Right atrium auricular region (tissue), 2 donors: ENCODE measurements at regions not wholly inside any gene's neighbourhood (a gene's known extent, or its start where the extent isn't known, plus 50 kb on each side); places are given as distances from the start of the nearest gene placed in this dataset.

Source experiments
- DNase-seq: peaks from one replicate; pipeline ENCODE4 v3.0.0-alpha.2; 2019; ENCODE audit warnings: low spot score
- H3K27ac ChIP-seq, 2 donors: fragments of 200-600 bp; sonication (generic); 1 replicate in 1 of 2; 2 replicates in 1 of 2; pipeline ENCODE4 v1.5.1; 2016 to 2019
- H3K27me3 ChIP-seq, 2 donors: fragments of 200-600 bp; sonication (generic); one replicate each; pipeline versions ENCODE4 v1.5.1 to v1.6.0; 2017 to 2019
- H3K36me3 ChIP-seq: fragments of 200-600 bp; sonication (generic); one replicate; pipeline ENCODE4 v1.5.1; 2016
- H3K4me1 ChIP-seq, 2 donors: fragments of 200-600 bp; sonication (generic); one replicate each; pipeline versions ENCODE4 v1.5.1 to v1.6.0; 2017 to 2019
- H3K4me3 ChIP-seq, 2 donors: fragments of 200-600 bp; sonication (generic); 1 replicate in 1 of 2; 2 replicates in 1 of 2; pipeline ENCODE4 v1.5.1; 2017 to 2019; ENCODE audit warnings: mild to moderate bottlenecking in 1 of 2, moderate library complexity in 1 of 2
- H3K9me3 ChIP-seq, 2 donors: fragments of 200-600 bp; sonication (generic); one replicate each; pipeline ENCODE4 v1.5.1; 2019
- CTCF ChIP-seq, 2 donors: fragments of 200-600 bp; sonication (generic); IDR thresholded peaks; one replicate each; pipeline ENCODE4 v1.5.1; 2019; ENCODE audit warnings: antibody characterized with exemption in 2 of 2

- H3K36me3 ChIP-seq, result no peaks in the 10 kb centered on the region
- TF ChIP-seq CTCF (IDR thresholded peaks at IDR 0.05), result no peak
- peaks cover 0 to 18% of the 10 kb centered on the region in 2 donors for H3K4me1 ChIP-seq
- no peak for DNase-seq
- H3K27me3 ChIP-seq, result no peaks in the 10 kb centered on the region
- H3K4me3 ChIP-seq, result no peak overlapping the region
- H3K9me3 ChIP-seq, result no peaks in the 10 kb centered on the region
- no peak overlapping the region for H3K27ac ChIP-seq
Observed at GRCh38 chr1:185537596-185537995, 196.6 kb upstream of the HMCN1 start.

GRCh38 chr1:185536165-185536920 is 197.8 kb upstream of the HMCN1 start:
- no peaks in the 10 kb centered on the region for H3K27me3 ChIP-seq

GRCh38 chr1:185535621-185536020 is 198.6 kb upstream of the HMCN1 start:
- DNase-seq, result no peak
- Histone ChIP-seq H3K4me1 (peaks cover 0 to 18% of the 10 kb centered on the region in 2 donors), H3K4me3 (no peak overlapping the region), H3K27me3 (no peaks in the 10 kb centered on the region), H3K27ac (no peak overlapping the region), H3K9me3 (no peaks in the 10 kb centered on the region), H3K36me3 (no peaks in the 10 kb centered on the region)
- TF ChIP-seq CTCF (IDR thresholded peaks at IDR 0.05), result no peak

More at GRCh38 chr1:185536165-185536920, 197.8 kb upstream of the HMCN1 start:
- TF ChIP-seq CTCF (IDR thresholded peaks at IDR 0.05), result no peak
- no peak overlapping the region for H3K4me3 ChIP-seq
- no peak overlapping the region for H3K27ac ChIP-seq
- H3K4me1 ChIP-seq, result peaks cover 0 to 18% of the 10 kb centered on the region in 2 donors
- no peak for DNase-seq
- no peaks in the 10 kb centered on the region for H3K9me3 ChIP-seq
- H3K36me3 ChIP-seq, result no peaks in the 10 kb centered on the region

- no peaks in the 10 kb centered on the region for H3K9me3 ChIP-seq
- H3K36me3 ChIP-seq, result no peaks in the 10 kb centered on the region
- peaks cover 0 to 18% of the 10 kb centered on the region in 2 donors for H3K4me1 ChIP-seq
- no peak for DNase-seq
- no peak overlapping the region for H3K27ac ChIP-seq
- H3K4me3 ChIP-seq, result no peak overlapping the region
- no peak for TF ChIP-seq CTCF (IDR thresholded peaks at IDR 0.05)
- H3K27me3 ChIP-seq, result no peaks in the 10 kb centered on the region
Observed at GRCh38 chr1:185534801-185535200, 199.4 kb upstream of the HMCN1 start.

GRCh38 chr1:185533596-185533995 is 200.6 kb upstream of the HMCN1 start:
- H3K4me3 ChIP-seq, result no peak overlapping the region
- H3K27me3 ChIP-seq, result no peaks in the 10 kb centered on the region
- H3K27ac ChIP-seq, result peak overlapping the region in 1 of 2 donors; percentile 19
- H3K4me1 ChIP-seq, result peaks cover 0 to 18% of the 10 kb centered on the region in 2 donors
- H3K36me3 ChIP-seq, result no peaks in the 10 kb centered on the region
- no peak for TF ChIP-seq CTCF (IDR thresholded peaks at IDR 0.05)
- DNase-seq, result no peak
- H3K9me3 ChIP-seq, result no peaks in the 10 kb centered on the region

- no peak for TF ChIP-seq CTCF (IDR thresholded peaks at IDR 0.05)
- Histone ChIP-seq H3K4me3 (no peak overlapping the region), H3K36me3 (no peaks in the 10 kb centered on the region), H3K9me3 (no peaks in the 10 kb centered on the region), H3K4me1 (peaks cover 0 to 18% of the 10 kb centered on the region in 2 donors), H3K27ac (peak overlapping the region in 1 of 2 donors; percentile 19), H3K27me3 (no peaks in the 10 kb centered on the region)
- no peak for DNase-seq
Observed at GRCh38 chr1:185532856-185533255, 201.3 kb upstream of the HMCN1 start.
